PC-9 (cell line): ENCODE measurements at regions not wholly inside any gene's neighbourhood (a gene's known extent, or its start where the extent isn't known, plus 50 kb on each side); places are given as distances from the start of the nearest gene placed in this dataset.
"Not testable (repeated sequence)": the region's sequence is repeated elsewhere in the genome, so short reads cannot be mapped to it uniquely, and the experiment has no call there.

Source experiments
- EZH2 ChIP-seq: fragments of 200-600 bp; sonication (generic); IDR thresholded peaks from 2 replicates; pipeline ENCODE4 v1.8.0; 2017; ENCODE audit warnings: antibody characterized with exemption, low read depth
- TF ChIP-seq, protein P1 (sequence below): fragments of 200-600 bp; sonication (generic); conservative IDR thresholded peaks from 2 replicates; pipeline ENCODE4 v1.6.1; 2017; ENCODE audit warnings: mixed run types, antibody characterized with exemption, mild to moderate bottlenecking, moderate library complexity

- TF ChIP-seq, protein P1, sequence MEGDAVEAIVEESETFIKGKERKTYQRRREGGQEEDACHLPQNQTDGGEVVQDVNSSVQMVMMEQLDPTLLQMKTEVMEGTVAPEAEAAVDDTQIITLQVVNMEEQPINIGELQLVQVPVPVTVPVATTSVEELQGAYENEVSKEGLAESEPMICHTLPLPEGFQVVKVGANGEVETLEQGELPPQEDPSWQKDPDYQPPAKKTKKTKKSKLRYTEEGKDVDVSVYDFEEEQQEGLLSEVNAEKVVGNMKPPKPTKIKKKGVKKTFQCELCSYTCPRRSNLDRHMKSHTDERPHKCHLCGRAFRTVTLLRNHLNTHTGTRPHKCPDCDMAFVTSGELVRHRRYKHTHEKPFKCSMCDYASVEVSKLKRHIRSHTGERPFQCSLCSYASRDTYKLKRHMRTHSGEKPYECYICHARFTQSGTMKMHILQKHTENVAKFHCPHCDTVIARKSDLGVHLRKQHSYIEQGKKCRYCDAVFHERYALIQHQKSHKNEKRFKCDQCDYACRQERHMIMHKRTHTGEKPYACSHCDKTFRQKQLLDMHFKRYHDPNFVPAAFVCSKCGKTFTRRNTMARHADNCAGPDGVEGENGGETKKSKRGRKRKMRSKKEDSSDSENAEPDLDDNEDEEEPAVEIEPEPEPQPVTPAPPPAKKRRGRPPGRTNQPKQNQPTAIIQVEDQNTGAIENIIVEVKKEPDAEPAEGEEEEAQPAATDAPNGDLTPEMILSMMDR = not testable (repeated sequence)
- not testable (repeated sequence) for TF ChIP-seq EZH2
These were observed 186.2 kb upstream of the CHL1 start for GRCh38 chr3:10109-10996.
